HEK293 (cell line): ENCODE measurements at regions not wholly inside any gene's neighbourhood (a gene's known extent, or its start where the extent isn't known, plus 50 kb on each side); places are given as distances from the start of the nearest gene placed in this dataset.

Experiments used
- CTCF ChIA-PET: fragments of 350-600 bp; formaldehyde crosslinking; extraction: SDS; loops from one replicate; lab custom pipeline; 2021; ENCODE audit warnings: antibody characterized with exemption; lab: Yijun Ruan, JAX
- POLR2A ChIA-PET: fragments of 300-600 bp; formaldehyde crosslinking; extraction: SDS; loops from one replicate; lab custom pipeline; 2020; ENCODE audit warnings: antibody characterized with exemption, inconsistent platforms; lab: Yijun Ruan, JAX
- H3K27ac ChIP-seq: fragments of 200-500 bp; sonication (Bioruptor generic); 2 replicates; pipeline ENCODE4 v1.5.1; 2014; ENCODE audit warnings: low read depth, low read length, control low read depth, inconsistent platforms; ENCODE audit errors: extremely low read depth
- H3K36me3 ChIP-seq, 2 experiments: fragments of 200-500 bp in 1 of 2; sonication (Bioruptor generic) in 1 of 2; 1 replicate in 1 of 2; 2 replicates in 1 of 2; pipeline ENCODE4 v1.5.1; 2014 to 2017; ENCODE audit warnings: inconsistent platforms in 2 of 2, low read length in 2 of 2; ENCODE audit not compliant: control insufficient read depth in 2 of 2, insufficient read depth in 1 of 2
- H3K4me1 ChIP-seq: fragments of 200-500 bp; sonication (Bioruptor generic); 2 replicates; pipeline ENCODE4 v1.5.1; 2014; ENCODE audit warnings: mild to moderate bottlenecking, low read length, inconsistent platforms; ENCODE audit not compliant: control insufficient read depth, insufficient read depth
- H3K4me3 ChIP-seq: 2 replicates; pipeline ENCODE4 v1.5.1; 2011; ENCODE audit warnings: low read depth, mild to moderate bottlenecking, control low read depth, low read length, moderate library complexity
- H3K9me3 ChIP-seq: fragments of 200-500 bp; sonication (Bioruptor generic); 2 replicates; pipeline ENCODE4 v1.5.1; 2014; ENCODE audit warnings: low read depth, low read length, inconsistent platforms; ENCODE audit not compliant: control insufficient read depth, insufficient read depth
- AEBP2 ChIP-seq: fragments of 450-650 bp; formaldehyde crosslinking; IDR thresholded peaks from 2 replicates; pipeline ENCODE4 v1.5.1; 2016; ENCODE audit warnings: missing biosample characterization, missing genetic modification characterization, borderline replicate concordance
- HIC1 ChIP-seq: fragments of 450-650 bp; formaldehyde crosslinking; IDR thresholded peaks from 2 replicates; pipeline ENCODE4 v1.5.1; 2016; ENCODE audit warnings: missing biosample characterization, missing genetic modification characterization
- IKZF3 ChIP-seq: fragments of 450-650 bp; IDR thresholded peaks from 2 replicates; pipeline ENCODE4 v1.5.0; 2018; ENCODE audit warnings: missing biosample characterization, mild to moderate bottlenecking, missing genetic modification characterization, moderate library complexity
- KLF1 ChIP-seq: fragments of 450-650 bp; formaldehyde crosslinking; IDR thresholded peaks from 2 replicates; pipeline ENCODE4 v1.5.1; 2016; ENCODE audit warnings: missing biosample characterization, missing genetic modification characterization
- KLF16 ChIP-seq: fragments of 450-650 bp; formaldehyde crosslinking; IDR thresholded peaks from 2 replicates; pipeline ENCODE4 v1.5.1; 2017; ENCODE audit warnings: missing biosample characterization, missing genetic modification characterization
- KLF17 ChIP-seq: fragments of 450-650 bp; formaldehyde crosslinking; IDR thresholded peaks from 2 replicates; pipeline ENCODE4 v1.5.1; 2016; ENCODE audit warnings: missing biosample characterization, missing genetic modification characterization
- ZBTB11 ChIP-seq: fragments of 450-650 bp; formaldehyde crosslinking; conservative IDR thresholded peaks from 2 replicates; pipeline ENCODE4 v1.5.1; 2016; ENCODE audit warnings: low read depth, missing biosample characterization, missing genetic modification characterization
- ZIC2 ChIP-seq: fragments of 450-650 bp; formaldehyde crosslinking; IDR thresholded peaks from 2 replicates; pipeline ENCODE4 v1.5.1; 2016; ENCODE audit warnings: missing biosample characterization, missing genetic modification characterization
- ZNF114 ChIP-seq: fragments of 450-650 bp; formaldehyde crosslinking; IDR thresholded peaks from 2 replicates; pipeline ENCODE4 v1.5.0; 2017; ENCODE audit warnings: missing biosample characterization, missing genetic modification characterization
- ZNF16 ChIP-seq: fragments of 450-650 bp; formaldehyde crosslinking; IDR thresholded peaks from 2 replicates; pipeline ENCODE4 v1.5.1; 2016; ENCODE audit warnings: low read depth, missing biosample characterization, missing genetic modification characterization
- ZNF174 ChIP-seq: fragments of 450-650 bp; formaldehyde crosslinking; IDR thresholded peaks from 2 replicates; pipeline ENCODE4 v1.5.0; 2017; ENCODE audit warnings: missing biosample characterization, mild to moderate bottlenecking, missing genetic modification characterization
- ZNF223 ChIP-seq: fragments of 450-650 bp; formaldehyde crosslinking; IDR thresholded peaks from 2 replicates; pipeline ENCODE4 v1.5.1; 2016; ENCODE audit warnings: missing biosample characterization, missing genetic modification characterization
- ZNF302 ChIP-seq: fragments of 450-650 bp; formaldehyde crosslinking; IDR thresholded peaks from 2 replicates; pipeline ENCODE4 v1.5.1; 2016; ENCODE audit warnings: missing biosample characterization, missing genetic modification characterization, low read depth
- ZNF341 ChIP-seq: fragments of 450-650 bp; formaldehyde crosslinking; IDR thresholded peaks from 2 replicates; pipeline ENCODE4; 2016; ENCODE audit warnings: low read depth, missing biosample characterization, missing genetic modification characterization
- ZNF362 ChIP-seq: fragments of 450-650 bp; formaldehyde crosslinking; IDR thresholded peaks from 2 replicates; pipeline ENCODE4 v1.5.1; 2016; ENCODE audit warnings: missing biosample characterization, missing genetic modification characterization
- ZNF561 ChIP-seq: fragments of 450-650 bp; IDR thresholded peaks from 2 replicates; pipeline ENCODE4 v1.5.1; 2018; ENCODE audit warnings: missing biosample characterization, missing genetic modification characterization, borderline replicate concordance
- ZNF600 ChIP-seq: fragments of 450-650 bp; formaldehyde crosslinking; IDR thresholded peaks from 2 replicates; pipeline ENCODE4 v1.5.1; 2016; ENCODE audit warnings: missing biosample characterization, missing genetic modification characterization
- ZNF664 ChIP-seq: fragments of 450-650 bp; formaldehyde crosslinking; IDR thresholded peaks from 2 replicates; pipeline ENCODE4 v1.5.1; 2016; ENCODE audit warnings: missing biosample characterization, missing genetic modification characterization
- ZNF776 ChIP-seq: fragments of 450-650 bp; formaldehyde crosslinking; IDR thresholded peaks from 2 replicates; pipeline ENCODE4 v1.5.0; 2017; ENCODE audit warnings: missing biosample characterization, missing genetic modification characterization, borderline replicate concordance
- ZNF843 ChIP-seq: fragments of 450-650 bp; formaldehyde crosslinking; IDR thresholded peaks from 2 replicates; pipeline ENCODE4 v1.5.1; 2016; ENCODE audit warnings: missing biosample characterization, missing genetic modification characterization

- ChIA-PET POLR2A (no interaction called here), CTCF (interaction anchor here (1.0 kb wide), 1 partner anchor 30 kb away, joined by 3 read pairs; no protein-coding TSS in a partner anchor)
- Histone ChIP-seq H3K9me3 (no peaks in the 10 kb centered on the region), H3K27ac (no peak overlapping the region), H3K36me3 (no peaks in the 10 kb centered on the region), H3K4me3 (no peak overlapping the region), H3K4me1 (no peaks in the 10 kb centered on the region)
- no peak for TF ChIP-seq ZNF776 (tag by site-specific recombination)
- TF ChIP-seq ZNF114 (tag by site-specific recombination) = no peak
- TF ChIP-seq ZNF561 (tag by site-specific recombination) = no peak
- no peak for TF ChIP-seq ZNF16
- TF ChIP-seq ZNF362 (tag by site-specific recombination) = no peak
- TF ChIP-seq AEBP2 (tag by site-specific recombination) = no peak
- no peak for TF ChIP-seq ZNF223 (tag by site-specific recombination)
- no peak for TF ChIP-seq KLF1 (tag by site-specific recombination)
- TF ChIP-seq KLF17 = no peak
- TF ChIP-seq ZIC2 = no peak
- TF ChIP-seq KLF16 (tag by site-specific recombination) = no peak
- no peak for TF ChIP-seq ZNF341
- TF ChIP-seq ZNF600 (tag by site-specific recombination) = no peak
- TF ChIP-seq ZNF302 (tag by site-specific recombination) = no peak
- TF ChIP-seq HIC1 (tag by site-specific recombination) = no peak
- no peak for TF ChIP-seq ZNF174
- TF ChIP-seq ZNF664 = no peak
- TF ChIP-seq ZNF843 = no peak
- TF ChIP-seq IKZF3 (tag by site-specific recombination) = no peak
- TF ChIP-seq ZBTB11 (tag by site-specific recombination) = no peak
- TF ChIP-seq, all 188 proteins: peak for 0
Observed at GRCh38 chr4:181219783-181220416, 1023.3 kb upstream of the TENM3 start.
